Vagina (tissue), 2 donors: ENCODE measurements at regions not wholly inside any gene's neighbourhood (a gene's known extent, or its start where the extent isn't known, plus 50 kb on each side); places are given as distances from the start of the nearest gene placed in this dataset.

ENCODE experiments used
- POLR2A ChIP-seq, 2 donors: fragments of 450-650 bp; IDR thresholded peaks; one replicate each; pipeline ENCODE4 v1.6.1; 2017; ENCODE audit warnings: antibody characterized with exemption in 2 of 2, mild to moderate bottlenecking in 2 of 2, moderate library complexity in 2 of 2
- TF ChIP-seq, protein P1 (sequence below), 3 experiments: fragments of 450-650 bp in 2 of 3; fragments of 200-600 bp in 1 of 3; sonication (generic) in 1 of 3; IDR thresholded peaks; one replicate each; pipeline ENCODE4 v1.5.1; 2017 to 2019; ENCODE audit warnings: antibody characterized with exemption in 3 of 3, mild to moderate bottlenecking in 2 of 3, moderate library complexity in 2 of 3

DNA sequence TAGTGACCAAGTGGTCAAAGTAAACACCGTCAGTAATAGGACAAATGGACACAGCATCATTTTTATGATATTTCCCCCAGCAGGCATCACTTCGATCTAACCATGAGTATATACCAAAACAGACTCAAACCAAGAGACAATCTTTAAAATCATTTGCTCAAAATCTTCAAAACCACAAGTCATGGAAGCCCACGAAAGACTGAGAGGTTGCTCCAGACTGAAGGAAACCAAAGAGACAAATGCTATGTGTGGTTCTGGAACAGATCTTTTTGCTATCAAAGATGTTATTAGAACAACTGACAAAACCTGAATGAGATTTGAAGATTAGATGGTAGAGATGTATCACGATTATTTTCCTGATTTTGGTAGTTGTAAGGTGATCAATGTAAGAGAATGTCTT is 197.7 kb downstream of the TBXT start:
- TF ChIP-seq, protein P1, sequence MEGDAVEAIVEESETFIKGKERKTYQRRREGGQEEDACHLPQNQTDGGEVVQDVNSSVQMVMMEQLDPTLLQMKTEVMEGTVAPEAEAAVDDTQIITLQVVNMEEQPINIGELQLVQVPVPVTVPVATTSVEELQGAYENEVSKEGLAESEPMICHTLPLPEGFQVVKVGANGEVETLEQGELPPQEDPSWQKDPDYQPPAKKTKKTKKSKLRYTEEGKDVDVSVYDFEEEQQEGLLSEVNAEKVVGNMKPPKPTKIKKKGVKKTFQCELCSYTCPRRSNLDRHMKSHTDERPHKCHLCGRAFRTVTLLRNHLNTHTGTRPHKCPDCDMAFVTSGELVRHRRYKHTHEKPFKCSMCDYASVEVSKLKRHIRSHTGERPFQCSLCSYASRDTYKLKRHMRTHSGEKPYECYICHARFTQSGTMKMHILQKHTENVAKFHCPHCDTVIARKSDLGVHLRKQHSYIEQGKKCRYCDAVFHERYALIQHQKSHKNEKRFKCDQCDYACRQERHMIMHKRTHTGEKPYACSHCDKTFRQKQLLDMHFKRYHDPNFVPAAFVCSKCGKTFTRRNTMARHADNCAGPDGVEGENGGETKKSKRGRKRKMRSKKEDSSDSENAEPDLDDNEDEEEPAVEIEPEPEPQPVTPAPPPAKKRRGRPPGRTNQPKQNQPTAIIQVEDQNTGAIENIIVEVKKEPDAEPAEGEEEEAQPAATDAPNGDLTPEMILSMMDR (IDR thresholded peaks at IDR 0.05): no peak
- TF ChIP-seq POLR2A (IDR thresholded peaks at IDR 0.05): no peak
